KMS-11 (cell line): ENCODE measurements at regions not wholly inside any gene's neighbourhood (a gene's known extent, or its start where the extent isn't known, plus 50 kb on each side); places are given as distances from the start of the nearest gene placed in this dataset.

Source experiments
- H2AFZ ChIP-seq: fragments of 200-600 bp; sonication (generic); 2 replicates; pipeline ENCODE4 v1.6.1; 2016; ENCODE audit warnings: antibody characterized with exemption, mixed run types, low read depth
- H3K27ac ChIP-seq: fragments of 200-600 bp; sonication (generic); 2 replicates; pipeline ENCODE4 v1.6.1; 2016; ENCODE audit warnings: mild to moderate bottlenecking, mixed run types
- H3K27me3 ChIP-seq: fragments of 200-600 bp; sonication (generic); 2 replicates; pipeline ENCODE4 v1.6.1; 2017; ENCODE audit warnings: mild to moderate bottlenecking, low read depth, mixed run types, moderate library complexity; ENCODE audit not compliant: insufficient read depth
- H3K36me3 ChIP-seq: fragments of 200-600 bp; sonication (generic); 2 replicates; pipeline ENCODE4 v1.6.1; 2017; ENCODE audit warnings: mild to moderate bottlenecking, mixed run types; ENCODE audit not compliant: insufficient read depth
- H3K4me1 ChIP-seq: fragments of 200-600 bp; sonication (generic); 2 replicates; pipeline ENCODE4 v1.6.1; 2016; ENCODE audit warnings: mild to moderate bottlenecking, low read depth, mixed run types; ENCODE audit not compliant: poor library complexity, severe bottlenecking
- H3K4me2 ChIP-seq: fragments of 200-600 bp; sonication (generic); 2 replicates; pipeline ENCODE4 v1.7.0; 2016; ENCODE audit warnings: mild to moderate bottlenecking, mixed run types
- H3K4me3 ChIP-seq: fragments of 200-600 bp; sonication (generic); IDR thresholded peaks from 2 replicates; pipeline ENCODE4 v1.6.1; 2017; ENCODE audit warnings: low read depth, low read length, mixed read lengths; ENCODE audit not compliant: insufficient read depth
- H3K79me2 ChIP-seq: fragments of 200-600 bp; sonication (generic); 2 replicates; pipeline ENCODE4 v1.6.1; 2016; ENCODE audit warnings: low read depth, mixed run types; ENCODE audit not compliant: insufficient read depth
- H3K9ac ChIP-seq: fragments of 200-600 bp; sonication (generic); 2 replicates; pipeline ENCODE4 v1.6.1; 2016; ENCODE audit warnings: mild to moderate bottlenecking, mixed run types
- H4K20me1 ChIP-seq: fragments of 200-600 bp; sonication (generic); 2 replicates; pipeline ENCODE4 v1.6.1; 2016; ENCODE audit warnings: mild to moderate bottlenecking, mixed run types; ENCODE audit not compliant: insufficient read depth
- TF ChIP-seq, protein P1 (sequence below): fragments of 200-600 bp; sonication (generic); conservative IDR thresholded peaks from 2 replicates; pipeline ENCODE4 v1.6.1; 2017; ENCODE audit warnings: low read depth, mild to moderate bottlenecking, antibody characterized with exemption, low read length, moderate library complexity, mixed read lengths

DNA sequence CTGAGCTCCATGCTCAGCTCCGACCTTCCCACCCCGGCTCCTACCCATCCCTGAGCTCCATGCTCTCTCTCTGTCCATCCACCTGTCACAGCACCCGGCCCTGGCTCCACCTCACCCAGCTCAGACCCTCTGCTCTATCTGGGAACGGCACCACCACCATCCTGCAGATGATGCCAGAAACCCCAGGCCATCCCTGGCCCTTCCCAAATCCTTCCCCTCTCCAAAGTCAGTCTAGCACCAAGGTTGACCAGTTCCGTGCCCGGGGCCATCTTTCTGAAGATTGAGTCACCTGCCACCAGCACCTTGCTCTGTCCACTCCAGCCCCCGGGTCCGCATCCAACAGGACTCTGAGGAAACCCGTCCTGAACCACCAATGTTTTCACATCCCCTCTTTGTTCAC is 969.6 kb downstream of the BRD1 start:
- Histone ChIP-seq H3K9ac (no peak overlapping the region), H3K4me2 (no peak overlapping the region), H3K79me2 (no peaks in the 10 kb centered on the region), H3K27me3 (no peaks in the 10 kb centered on the region), H3K4me3 (no peak overlapping the region), H3K27ac (no peak overlapping the region), H4K20me1 (no peaks in the 10 kb centered on the region), H3K4me1 (no peaks in the 10 kb centered on the region), H2AFZ (no peak overlapping the region), H3K36me3 (no peaks in the 10 kb centered on the region)
- TF ChIP-seq, protein P1, sequence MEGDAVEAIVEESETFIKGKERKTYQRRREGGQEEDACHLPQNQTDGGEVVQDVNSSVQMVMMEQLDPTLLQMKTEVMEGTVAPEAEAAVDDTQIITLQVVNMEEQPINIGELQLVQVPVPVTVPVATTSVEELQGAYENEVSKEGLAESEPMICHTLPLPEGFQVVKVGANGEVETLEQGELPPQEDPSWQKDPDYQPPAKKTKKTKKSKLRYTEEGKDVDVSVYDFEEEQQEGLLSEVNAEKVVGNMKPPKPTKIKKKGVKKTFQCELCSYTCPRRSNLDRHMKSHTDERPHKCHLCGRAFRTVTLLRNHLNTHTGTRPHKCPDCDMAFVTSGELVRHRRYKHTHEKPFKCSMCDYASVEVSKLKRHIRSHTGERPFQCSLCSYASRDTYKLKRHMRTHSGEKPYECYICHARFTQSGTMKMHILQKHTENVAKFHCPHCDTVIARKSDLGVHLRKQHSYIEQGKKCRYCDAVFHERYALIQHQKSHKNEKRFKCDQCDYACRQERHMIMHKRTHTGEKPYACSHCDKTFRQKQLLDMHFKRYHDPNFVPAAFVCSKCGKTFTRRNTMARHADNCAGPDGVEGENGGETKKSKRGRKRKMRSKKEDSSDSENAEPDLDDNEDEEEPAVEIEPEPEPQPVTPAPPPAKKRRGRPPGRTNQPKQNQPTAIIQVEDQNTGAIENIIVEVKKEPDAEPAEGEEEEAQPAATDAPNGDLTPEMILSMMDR: no peak

DNA sequence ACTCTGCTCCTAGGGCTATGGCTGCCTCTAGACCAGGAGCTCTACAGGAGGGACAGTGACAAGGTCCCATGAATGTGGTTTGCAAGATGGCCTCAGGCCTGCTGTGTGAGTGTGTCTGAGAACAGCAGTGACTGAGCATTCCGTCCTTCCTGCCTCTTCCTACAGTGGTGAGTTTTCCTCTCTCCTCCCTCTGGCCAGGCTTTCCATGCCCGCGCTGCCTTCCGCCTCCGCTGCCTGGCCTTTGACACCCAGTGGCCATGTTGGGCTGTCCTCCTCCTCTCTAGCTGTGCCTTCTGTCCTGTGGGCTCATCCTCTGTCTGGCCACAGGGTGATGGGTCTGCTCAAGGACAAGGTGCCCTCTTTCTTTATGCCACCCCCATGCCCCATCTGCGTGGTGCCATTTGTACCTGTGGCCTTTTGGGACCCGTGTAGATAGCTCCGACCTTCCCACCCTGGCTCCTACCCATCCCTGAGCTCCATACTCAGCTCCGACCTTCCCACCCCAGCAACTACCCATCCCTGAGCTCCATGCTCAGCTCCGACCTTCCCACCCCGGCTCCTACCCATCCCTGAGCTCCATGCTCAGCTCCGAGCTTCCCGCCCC is 970.4 kb downstream of the BRD1 start:
- H3K4me3 ChIP-seq: no peak overlapping the region
- no peaks in the 10 kb centered on the region for H4K20me1 ChIP-seq
- no peak overlapping the region for H2AFZ ChIP-seq
- H3K36me3 ChIP-seq: no peaks in the 10 kb centered on the region
- no peak overlapping the region for H3K4me2 ChIP-seq
- H3K4me1 ChIP-seq: no peaks in the 10 kb centered on the region
- H3K79me2 ChIP-seq: no peaks in the 10 kb centered on the region
- H3K9ac ChIP-seq: no peak overlapping the region
- TF ChIP-seq, protein P1: no peak
- no peaks in the 10 kb centered on the region for H3K27me3 ChIP-seq
- no peak overlapping the region for H3K27ac ChIP-seq

DNA sequence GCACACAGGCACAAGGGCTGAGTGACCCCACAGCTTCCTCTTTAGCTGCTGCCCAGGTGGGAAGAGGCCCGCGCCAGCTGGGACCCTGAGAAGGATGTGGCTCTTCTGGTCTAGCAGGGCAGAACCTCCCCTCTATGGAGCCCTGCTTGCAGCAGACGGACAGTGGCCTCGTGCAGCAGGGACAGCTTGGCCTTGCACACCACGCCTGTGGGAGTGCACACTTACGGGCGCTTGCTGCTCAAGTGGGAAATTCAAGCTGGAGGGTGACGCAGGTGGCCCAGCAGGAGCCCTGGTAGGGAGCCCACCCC is 971.4 kb downstream of the BRD1 start:
- no peak overlapping the region for H2AFZ ChIP-seq
- H3K36me3 ChIP-seq: no peaks in the 10 kb centered on the region
- H3K4me3 ChIP-seq: no peak overlapping the region
- TF ChIP-seq, protein P1: no peak
- H4K20me1 ChIP-seq: no peaks in the 10 kb centered on the region
- H3K4me1 ChIP-seq: no peaks in the 10 kb centered on the region
- H3K27ac ChIP-seq: no peak overlapping the region
- no peak overlapping the region for H3K9ac ChIP-seq
- no peak overlapping the region for H3K4me2 ChIP-seq
- H3K27me3 ChIP-seq: no peaks in the 10 kb centered on the region
- H3K79me2 ChIP-seq: no peaks in the 10 kb centered on the region

DNA sequence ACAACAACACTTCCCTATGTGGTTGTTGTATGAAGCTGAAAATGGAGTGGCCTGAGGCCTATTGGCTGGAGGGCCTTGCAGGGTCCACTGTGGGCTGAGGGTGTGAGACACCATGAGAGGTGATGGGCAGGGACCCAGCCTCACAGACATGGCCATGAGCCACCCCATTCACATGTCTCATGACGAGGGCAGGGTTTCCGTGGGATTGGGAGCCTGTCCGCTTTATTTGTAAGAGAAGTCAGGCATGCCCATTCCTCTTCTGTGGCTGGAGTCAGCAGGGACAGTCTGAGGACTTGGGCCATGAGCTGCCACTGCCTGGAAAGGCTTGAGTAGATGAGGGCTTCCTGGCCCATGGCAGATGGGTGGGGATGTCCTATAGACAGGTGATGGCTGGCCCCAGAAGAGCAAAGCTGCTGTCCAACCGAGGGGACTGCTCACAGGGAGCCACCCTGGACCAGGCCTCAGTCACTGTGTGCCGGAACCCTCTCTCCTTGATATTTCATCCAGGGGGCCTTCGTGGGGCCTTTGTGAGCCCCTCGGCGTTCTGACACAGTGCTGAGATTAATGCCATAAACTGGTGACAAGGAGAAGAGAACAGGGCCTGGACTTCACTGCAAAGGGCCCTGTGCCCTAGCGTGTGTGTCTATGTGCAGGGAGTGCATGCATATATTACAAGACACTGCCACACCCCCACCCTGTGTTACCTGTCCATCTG is 971.9 kb downstream of the BRD1 start:
- Histone ChIP-seq H3K36me3 (no peaks in the 10 kb centered on the region), H3K4me2 (no peak overlapping the region), H2AFZ (no peak overlapping the region), H3K27ac (no peak overlapping the region), H3K27me3 (no peaks in the 10 kb centered on the region), H3K4me3 (no peak overlapping the region), H3K4me1 (no peaks in the 10 kb centered on the region), H3K9ac (no peak overlapping the region), H4K20me1 (no peaks in the 10 kb centered on the region), H3K79me2 (no peaks in the 10 kb centered on the region)
- TF ChIP-seq, protein P1: no peak
